Mammary epithelial cell (primary cell): ENCODE measurements at regions not wholly inside any gene's neighbourhood (a gene's known extent, or its start where the extent isn't known, plus 50 kb on each side); places are given as distances from the start of the nearest gene placed in this dataset.

Source experiments
- CTCF ChIP-seq, 2 donors: IDR thresholded peaks in 1 of 2; conservative IDR thresholded peaks in 1 of 2; 2 replicates each; pipeline ENCODE4 v1.5.1; 2011 to 2012; ENCODE audit warnings: inconsistent platforms in 2 of 2, low read length in 2 of 2, mild to moderate bottlenecking in 2 of 2, control low read depth in 1 of 2, low read depth in 1 of 2; ENCODE audit not compliant: insufficient read depth in 1 of 2; ENCODE audit errors: extremely low read depth in 1 of 2
- EZH2 ChIP-seq: IDR thresholded peaks from 2 replicates; pipeline ENCODE4 v1.6.1; 2012; ENCODE audit warnings: low read length, inconsistent platforms, borderline replicate concordance

DNA sequence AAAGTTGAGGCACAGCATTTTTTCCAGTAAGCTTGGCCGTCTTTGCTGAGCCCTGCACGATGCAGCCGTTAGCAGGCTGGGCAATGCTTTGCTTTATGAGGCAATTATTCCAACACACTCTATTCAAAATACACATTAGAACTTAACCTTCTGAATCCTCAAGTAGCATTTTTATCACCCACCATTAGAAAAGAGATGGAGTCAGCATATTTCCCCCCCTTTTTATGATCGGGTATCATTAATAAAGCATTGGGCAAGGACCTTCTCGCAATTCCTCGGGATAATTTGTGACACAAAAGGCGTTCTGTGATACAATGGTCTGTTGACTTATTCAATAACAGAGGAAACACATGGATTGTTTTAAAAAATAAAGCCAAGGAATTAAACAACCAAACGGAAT is 374.5 kb upstream of the RBFOX1 start:
- TF ChIP-seq CTCF (conservative IDR thresholded peaks at IDR 0.05 in 1 of 2, IDR thresholded peaks at IDR 0.05 in 1 of 2; ENCODE audit: extremely low read depth in 1 of 2, insufficient read depth in 1 of 2, low read depth in 1 of 2, low read length in 2 of 2) = no peak
- TF ChIP-seq EZH2 = no peak
